HL-60 (cell line): ENCODE measurements at regions not wholly inside any gene's neighbourhood (a gene's known extent, or its start where the extent isn't known, plus 50 kb on each side); places are given as distances from the start of the nearest gene placed in this dataset.

ENCODE experiments used
- DNase-seq, 2 experiments: peaks; one replicate each; pipeline ENCODE4 v3.0.0-alpha.2; 2010 to 2020; ENCODE audit warnings: low read depth in 1 of 2, low spot score in 1 of 2
- H3K27ac ChIP-seq: fragments of 250-450 bp; sonication (Bioruptor Pico); replicated peaks from 2 replicates; pipeline ENCODE4 v1.5.1; 2020; ENCODE audit warnings: mild to moderate bottlenecking, moderate library complexity
- H3K27me3 ChIP-seq: fragments of 250-450 bp; sonication (Bioruptor Pico); 2 replicates; pipeline ENCODE4 v1.5.1; 2021; ENCODE audit warnings: mild to moderate bottlenecking, moderate library complexity; ENCODE audit not compliant: insufficient read depth, poor library complexity, severe bottlenecking
- H3K4me3 ChIP-seq: replicated peaks from 2 replicates; pipeline ENCODE4 v1.5.1; 2011; ENCODE audit warnings: mild to moderate bottlenecking, control low read depth, low read length; ENCODE audit not compliant: insufficient read depth
- GABPA ChIP-seq: IDR thresholded peaks from 2 replicates; pipeline ENCODE4 v1.6.1; 2012; ENCODE audit warnings: low read depth
- POLR2AphosphoS5 ChIP-seq: IDR thresholded peaks from 2 replicates; pipeline ENCODE4 v1.6.1; 2012; ENCODE audit warnings: low read depth
- SPI1 ChIP-seq: IDR thresholded peaks from 2 replicates; pipeline ENCODE4 v1.6.1; 2012; ENCODE audit warnings: low read depth, mild to moderate bottlenecking, borderline replicate concordance
- TF ChIP-seq, protein P1 (sequence below): IDR thresholded peaks from 2 replicates; pipeline ENCODE4 v1.6.1; 2012; ENCODE audit warnings: low read depth; ENCODE audit not compliant: insufficient replicate concordance
- TF ChIP-seq, protein P2 (sequence below): IDR thresholded peaks from one replicate; pipeline ENCODE4 v1.5.1; 2011; ENCODE audit warnings: low read length, control low read depth, inconsistent platforms; ENCODE audit not compliant: insufficient read depth

DNA sequence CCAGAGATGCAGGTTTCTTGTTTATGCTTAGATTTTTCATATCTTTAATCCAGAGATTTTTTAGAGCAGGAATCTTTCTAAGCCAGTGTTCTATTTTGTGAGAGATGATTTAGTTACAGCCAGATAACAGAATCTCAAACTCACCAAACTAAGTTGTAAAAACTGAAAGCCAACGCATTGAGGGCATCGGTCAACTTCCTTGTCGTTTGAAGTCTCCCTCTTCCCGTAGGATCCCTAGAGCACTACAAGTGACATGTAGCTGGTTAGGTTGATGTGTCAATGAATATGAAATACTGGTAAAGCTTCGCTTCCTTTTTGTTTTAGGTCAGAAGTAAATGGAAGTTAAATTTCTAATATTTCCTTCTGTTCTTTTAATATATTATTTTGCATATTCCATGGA lies 139.6 kb downstream of the YIPF5 start:
- H3K27me3 ChIP-seq, result no peaks in the 10 kb centered on the region
- no peak overlapping the region for H3K27ac ChIP-seq
- no peak for DNase-seq
- TF ChIP-seq SPI1, result no peak
- TF ChIP-seq GABPA, result no peak
- no peak for TF ChIP-seq POLR2AphosphoS5
- TF ChIP-seq, protein P1, sequence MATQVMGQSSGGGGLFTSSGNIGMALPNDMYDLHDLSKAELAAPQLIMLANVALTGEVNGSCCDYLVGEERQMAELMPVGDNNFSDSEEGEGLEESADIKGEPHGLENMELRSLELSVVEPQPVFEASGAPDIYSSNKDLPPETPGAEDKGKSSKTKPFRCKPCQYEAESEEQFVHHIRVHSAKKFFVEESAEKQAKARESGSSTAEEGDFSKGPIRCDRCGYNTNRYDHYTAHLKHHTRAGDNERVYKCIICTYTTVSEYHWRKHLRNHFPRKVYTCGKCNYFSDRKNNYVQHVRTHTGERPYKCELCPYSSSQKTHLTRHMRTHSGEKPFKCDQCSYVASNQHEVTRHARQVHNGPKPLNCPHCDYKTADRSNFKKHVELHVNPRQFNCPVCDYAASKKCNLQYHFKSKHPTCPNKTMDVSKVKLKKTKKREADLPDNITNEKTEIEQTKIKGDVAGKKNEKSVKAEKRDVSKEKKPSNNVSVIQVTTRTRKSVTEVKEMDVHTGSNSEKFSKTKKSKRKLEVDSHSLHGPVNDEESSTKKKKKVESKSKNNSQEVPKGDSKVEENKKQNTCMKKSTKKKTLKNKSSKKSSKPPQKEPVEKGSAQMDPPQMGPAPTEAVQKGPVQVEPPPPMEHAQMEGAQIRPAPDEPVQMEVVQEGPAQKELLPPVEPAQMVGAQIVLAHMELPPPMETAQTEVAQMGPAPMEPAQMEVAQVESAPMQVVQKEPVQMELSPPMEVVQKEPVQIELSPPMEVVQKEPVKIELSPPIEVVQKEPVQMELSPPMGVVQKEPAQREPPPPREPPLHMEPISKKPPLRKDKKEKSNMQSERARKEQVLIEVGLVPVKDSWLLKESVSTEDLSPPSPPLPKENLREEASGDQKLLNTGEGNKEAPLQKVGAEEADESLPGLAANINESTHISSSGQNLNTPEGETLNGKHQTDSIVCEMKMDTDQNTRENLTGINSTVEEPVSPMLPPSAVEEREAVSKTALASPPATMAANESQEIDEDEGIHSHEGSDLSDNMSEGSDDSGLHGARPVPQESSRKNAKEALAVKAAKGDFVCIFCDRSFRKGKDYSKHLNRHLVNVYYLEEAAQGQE, result no peak
- TF ChIP-seq, protein P2, sequence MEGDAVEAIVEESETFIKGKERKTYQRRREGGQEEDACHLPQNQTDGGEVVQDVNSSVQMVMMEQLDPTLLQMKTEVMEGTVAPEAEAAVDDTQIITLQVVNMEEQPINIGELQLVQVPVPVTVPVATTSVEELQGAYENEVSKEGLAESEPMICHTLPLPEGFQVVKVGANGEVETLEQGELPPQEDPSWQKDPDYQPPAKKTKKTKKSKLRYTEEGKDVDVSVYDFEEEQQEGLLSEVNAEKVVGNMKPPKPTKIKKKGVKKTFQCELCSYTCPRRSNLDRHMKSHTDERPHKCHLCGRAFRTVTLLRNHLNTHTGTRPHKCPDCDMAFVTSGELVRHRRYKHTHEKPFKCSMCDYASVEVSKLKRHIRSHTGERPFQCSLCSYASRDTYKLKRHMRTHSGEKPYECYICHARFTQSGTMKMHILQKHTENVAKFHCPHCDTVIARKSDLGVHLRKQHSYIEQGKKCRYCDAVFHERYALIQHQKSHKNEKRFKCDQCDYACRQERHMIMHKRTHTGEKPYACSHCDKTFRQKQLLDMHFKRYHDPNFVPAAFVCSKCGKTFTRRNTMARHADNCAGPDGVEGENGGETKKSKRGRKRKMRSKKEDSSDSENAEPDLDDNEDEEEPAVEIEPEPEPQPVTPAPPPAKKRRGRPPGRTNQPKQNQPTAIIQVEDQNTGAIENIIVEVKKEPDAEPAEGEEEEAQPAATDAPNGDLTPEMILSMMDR, result no peak
- no peak overlapping the region for H3K4me3 ChIP-seq

DNA sequence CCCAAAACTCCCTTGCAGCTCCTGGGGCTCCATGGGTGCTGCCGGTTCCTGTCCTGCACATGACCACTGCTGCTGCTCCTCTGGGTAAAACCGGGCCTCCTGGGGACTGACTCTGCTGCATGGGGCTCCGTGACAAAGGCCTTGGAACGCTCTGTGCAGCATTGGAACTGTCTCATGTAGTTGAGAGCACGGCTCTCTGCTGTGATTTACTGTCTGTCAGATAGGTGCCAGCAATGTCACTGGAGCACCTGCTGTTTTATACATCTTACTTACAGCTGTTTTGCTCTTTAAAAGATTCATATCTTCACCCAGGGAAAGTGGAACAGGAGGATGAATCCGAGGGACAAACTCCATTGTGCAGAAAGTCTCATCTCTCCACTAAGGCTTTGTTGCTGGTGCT lies 138.1 kb downstream of the YIPF5 start:
- Histone ChIP-seq H3K4me3 (no peak overlapping the region), H3K27ac (no peak overlapping the region), H3K27me3 (no peaks in the 10 kb centered on the region)
- DNase-seq, result no peak
- TF ChIP-seq SPI1 (no peak), POLR2AphosphoS5 (no peak), GABPA (no peak)
- TF ChIP-seq, protein P1, result no peak
- TF ChIP-seq, protein P2, result no peak

DNA sequence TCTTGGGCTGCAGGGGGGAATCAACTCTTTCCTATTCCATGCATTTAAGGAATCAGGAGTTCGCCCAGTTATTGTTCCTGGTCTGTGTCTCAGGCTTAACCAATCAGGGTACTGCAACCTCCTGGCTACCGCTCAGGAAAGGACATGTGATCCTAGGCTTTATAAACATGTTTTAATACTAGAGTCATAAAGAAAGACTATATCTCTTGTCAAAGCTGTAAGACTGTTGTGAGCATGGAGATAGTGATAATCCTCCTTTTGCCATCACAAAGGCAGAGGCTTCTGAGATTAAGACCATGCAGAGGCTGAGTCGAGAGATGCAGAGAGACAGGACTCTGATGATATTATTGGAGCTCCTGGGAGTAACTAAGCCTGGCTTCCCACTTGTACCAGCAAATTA lies 137.0 kb downstream of the YIPF5 start:
- no peak for DNase-seq
- no peaks in the 10 kb centered on the region for H3K27me3 ChIP-seq
- no peak overlapping the region for H3K4me3 ChIP-seq
- TF ChIP-seq, protein P2, result no peak
- TF ChIP-seq POLR2AphosphoS5, result no peak
- no peak overlapping the region for H3K27ac ChIP-seq

DNA sequence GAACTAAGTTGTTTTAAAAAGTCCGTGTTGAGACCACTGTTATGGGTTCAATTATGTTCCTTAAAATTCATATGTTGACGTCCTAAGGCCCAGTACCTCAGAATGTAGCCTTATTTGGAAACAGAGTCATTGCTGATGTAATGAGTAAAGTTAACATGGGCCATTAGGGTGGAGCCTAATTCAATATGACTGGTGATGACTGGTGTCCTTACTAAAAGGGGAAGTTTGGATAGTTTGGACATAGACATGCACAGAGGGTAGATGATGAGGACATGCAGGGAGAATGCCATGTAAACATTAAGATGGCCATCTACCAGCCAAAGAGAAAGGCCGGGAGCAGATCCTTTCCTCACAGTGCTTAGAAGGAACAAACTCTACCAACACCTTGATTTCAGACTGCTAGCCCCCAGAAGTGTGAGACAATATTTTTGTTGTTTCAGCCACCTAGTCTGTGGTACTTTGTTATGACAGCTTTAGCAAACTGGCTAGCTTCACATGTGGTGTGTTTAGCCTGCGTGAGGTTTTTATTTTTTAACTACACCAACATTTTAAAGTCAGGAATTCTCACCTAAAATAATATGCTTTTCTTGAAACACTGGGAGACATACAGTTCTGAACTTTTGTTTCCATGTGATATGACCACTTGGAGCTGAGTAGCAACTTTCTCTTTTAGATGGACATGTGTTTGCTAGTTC lies 135.3 kb downstream of the YIPF5 start:
- no peak overlapping the region for H3K27ac ChIP-seq
- no peak overlapping the region for H3K4me3 ChIP-seq
- no peak for DNase-seq
- TF ChIP-seq, protein P1, result no peak
- no peak for TF ChIP-seq POLR2AphosphoS5
- TF ChIP-seq GABPA, result no peak
- TF ChIP-seq SPI1, result no peak
- TF ChIP-seq, protein P2, result no peak
- no peaks in the 10 kb centered on the region for H3K27me3 ChIP-seq
